ENCODE measurements at regions not wholly inside any gene's neighbourhood (a gene's known extent, or its start where the extent isn't known, plus 50 kb on each side); places are given as distances from the start of the nearest gene placed in this dataset.

GRCh38 chr9:106438928-106439327 is 424.0 kb upstream of the ZNF462 start:
- no peak for DNase-seq
- Mint-ChIP-seq H3K4me3 (ENCODE audit: unreplicated experiment) (no peak overlapping the region), H3K27me3 (ENCODE audit: unreplicated experiment) (no peaks in the 10 kb centered on the region), H3K27ac (ENCODE audit: unreplicated experiment) (no peak overlapping the region), H3K4me1 (ENCODE audit: low read depth, unreplicated experiment) (peaks cover 3% of the 10 kb centered on the region), H3K9me3 (ENCODE audit: unreplicated experiment) (peaks cover 3% of the 10 kb centered on the region), H3K36me3 (ENCODE audit: unreplicated experiment) (no peaks in the 10 kb centered on the region)
- TF ChIP-seq CTCF (IDR thresholded peaks at IDR 0.05; ENCODE audit: partially characterized antibody, unreplicated experiment) = no peak

- Mint-ChIP-seq H3K27ac (ENCODE audit: unreplicated experiment) (no peak overlapping the region), H3K9me3 (ENCODE audit: unreplicated experiment) (peaks cover 3% of the 10 kb centered on the region), H3K27me3 (ENCODE audit: unreplicated experiment) (no peaks in the 10 kb centered on the region), H3K36me3 (ENCODE audit: unreplicated experiment) (no peaks in the 10 kb centered on the region), H3K4me3 (ENCODE audit: unreplicated experiment) (no peak overlapping the region), H3K4me1 (ENCODE audit: low read depth, unreplicated experiment) (peaks cover 3% of the 10 kb centered on the region)
- TF ChIP-seq CTCF (IDR thresholded peaks at IDR 0.05; ENCODE audit: partially characterized antibody, unreplicated experiment) = no peak
- no peak for DNase-seq
These were observed 421.7 kb upstream of the ZNF462 start for GRCh38 chr9:106441283-106441682.

GRCh38 chr9:106443520-106443919 is 419.4 kb upstream of the ZNF462 start:
- no peak for TF ChIP-seq CTCF (IDR thresholded peaks at IDR 0.05; ENCODE audit: partially characterized antibody, unreplicated experiment)
- Mint-ChIP-seq H3K4me3 (ENCODE audit: unreplicated experiment) (no peak overlapping the region), H3K4me1 (ENCODE audit: low read depth, unreplicated experiment) (peaks cover 3% of the 10 kb centered on the region), H3K27me3 (ENCODE audit: unreplicated experiment) (no peaks in the 10 kb centered on the region), H3K27ac (ENCODE audit: unreplicated experiment) (no peak overlapping the region), H3K36me3 (ENCODE audit: unreplicated experiment) (no peaks in the 10 kb centered on the region), H3K9me3 (ENCODE audit: unreplicated experiment) (peaks cover 3% of the 10 kb centered on the region)
- no peak for DNase-seq

- Mint-ChIP-seq H3K9me3 (ENCODE audit: unreplicated experiment) (peaks cover 2% of the 10 kb centered on the region), H3K4me1 (ENCODE audit: low read depth, unreplicated experiment) (no peaks in the 10 kb centered on the region), H3K4me3 (ENCODE audit: unreplicated experiment) (no peak overlapping the region), H3K36me3 (ENCODE audit: unreplicated experiment) (no peaks in the 10 kb centered on the region), H3K27ac (ENCODE audit: unreplicated experiment) (no peak overlapping the region), H3K27me3 (ENCODE audit: unreplicated experiment) (no peaks in the 10 kb centered on the region)
- no peak for TF ChIP-seq CTCF (IDR thresholded peaks at IDR 0.05; ENCODE audit: partially characterized antibody, unreplicated experiment)
- DNase-seq = no peak
These were observed 417.9 kb upstream of the ZNF462 start for GRCh38 chr9:106445107-106445506.

- DNase-seq = no peak
- no peak overlapping the region for H3K27ac Mint-ChIP-seq (ENCODE audit: unreplicated experiment)
- no peak overlapping the region for H3K4me3 Mint-ChIP-seq (ENCODE audit: unreplicated experiment)
- H3K27me3 Mint-ChIP-seq (ENCODE audit: unreplicated experiment) = no peaks in the 10 kb centered on the region
- H3K9me3 Mint-ChIP-seq (ENCODE audit: unreplicated experiment) = no peaks in the 10 kb centered on the region
- no peak for TF ChIP-seq CTCF (IDR thresholded peaks at IDR 0.05; ENCODE audit: partially characterized antibody, unreplicated experiment)
- H3K4me1 Mint-ChIP-seq (ENCODE audit: low read depth, unreplicated experiment) = no peaks in the 10 kb centered on the region
- H3K36me3 Mint-ChIP-seq (ENCODE audit: unreplicated experiment) = no peaks in the 10 kb centered on the region
These were observed 413.5 kb upstream of the ZNF462 start for GRCh38 chr9:106449336-106449927.

Measured in glutamatergic neuron (in vitro differentiated cells).